HG03460 (cell line): ENCODE measurements at regions not wholly inside any gene's neighbourhood (a gene's known extent, or its start where the extent isn't known, plus 50 kb on each side); places are given as distances from the start of the nearest gene placed in this dataset.

Source experiments
- ATAC-seq: cut with Tn5 transposase; IDR thresholded peaks from one replicate; pipeline ENCODE4 v1.9.1; 2021; ENCODE audit not compliant: unreplicated experiment

DNA sequence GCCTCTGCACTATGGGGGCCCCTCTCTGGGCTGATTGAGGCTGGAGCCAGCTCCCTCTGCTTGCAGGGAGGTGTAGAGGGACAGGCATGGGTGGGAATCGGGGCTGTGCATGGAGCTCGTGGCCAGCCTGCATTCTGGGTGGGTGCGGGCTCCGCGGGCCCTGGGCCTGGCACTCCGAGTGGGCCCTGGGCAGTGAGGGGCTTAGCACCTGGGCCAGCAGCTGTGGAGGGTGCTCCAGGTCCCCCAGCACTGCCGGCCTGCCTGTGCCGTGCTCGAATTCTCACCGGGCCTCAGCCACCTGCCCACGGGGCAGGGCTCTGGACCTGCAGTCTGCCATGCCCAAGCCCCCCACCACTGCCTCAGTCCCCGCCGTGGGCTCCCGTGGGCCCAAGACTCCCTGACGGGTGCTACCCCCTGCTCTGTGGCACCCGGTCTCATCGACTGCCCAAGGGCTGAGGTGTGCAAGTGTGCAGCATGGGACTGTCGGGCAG lies 681.2 kb downstream of the PDHA2 start:
- ATAC-seq, result no peak

GRCh38 chr4:96523611-96524010 lies 683.7 kb downstream of the PDHA2 start:
- ATAC-seq, result no peak

GRCh38 chr4:96524311-96524875 lies 684.5 kb downstream of the PDHA2 start:
- ATAC-seq, result no peak

GRCh38 chr4:96525898-96526297 lies 686.0 kb downstream of the PDHA2 start:
- ATAC-seq, result no peak

- ATAC-seq, result no peak
These were observed 686.7 kb downstream of the PDHA2 start for GRCh38 chr4:96526625-96527024.

GRCh38 chr4:96531836-96532235 lies 691.9 kb downstream of the PDHA2 start:
- no peak for ATAC-seq

DNA sequence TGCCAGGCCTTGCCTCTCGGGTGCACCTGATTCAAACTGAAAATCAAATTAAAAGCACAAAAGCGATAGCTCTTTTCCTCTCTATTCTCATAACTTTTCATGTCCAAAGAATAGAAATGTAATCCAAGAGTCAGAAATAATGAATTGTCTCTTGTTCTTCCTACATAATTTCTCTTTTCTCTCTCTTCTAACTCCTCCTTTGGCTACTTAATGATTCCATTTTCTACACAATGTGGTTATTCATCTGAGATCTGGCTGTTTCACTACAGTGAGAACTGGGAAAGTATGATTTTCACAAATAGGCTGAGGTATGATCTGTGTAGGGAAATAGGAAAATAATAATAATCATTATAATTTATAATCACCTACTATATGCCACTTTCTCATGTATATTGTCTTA lies 703.5 kb downstream of the PDHA2 start:
- ATAC-seq, result no peak

GRCh38 chr4:96558466-96558865 lies 718.6 kb downstream of the PDHA2 start:
- no peak for ATAC-seq

- ATAC-seq, result no peak
These were observed 726.9 kb downstream of the PDHA2 start for GRCh38 chr4:96566755-96567154.

DNA sequence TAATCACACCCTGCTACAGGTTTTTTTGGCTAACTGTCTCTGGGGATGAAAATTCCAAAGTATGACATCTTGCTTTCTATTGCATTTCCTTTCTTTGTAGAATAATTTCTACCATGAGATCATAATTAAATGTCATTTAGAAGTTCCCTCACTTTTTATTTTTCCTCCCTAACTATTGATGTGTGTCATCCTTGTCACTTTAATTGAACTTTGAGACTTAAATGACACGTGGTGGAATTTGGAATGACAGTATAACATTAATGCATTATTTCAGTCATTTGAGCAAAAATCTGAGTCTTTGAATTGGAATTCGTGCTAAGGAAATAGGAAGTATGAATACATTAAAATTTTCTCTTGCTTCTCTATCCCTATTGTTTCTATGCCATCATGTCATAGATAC lies 745.4 kb downstream of the PDHA2 start:
- no peak for ATAC-seq

DNA sequence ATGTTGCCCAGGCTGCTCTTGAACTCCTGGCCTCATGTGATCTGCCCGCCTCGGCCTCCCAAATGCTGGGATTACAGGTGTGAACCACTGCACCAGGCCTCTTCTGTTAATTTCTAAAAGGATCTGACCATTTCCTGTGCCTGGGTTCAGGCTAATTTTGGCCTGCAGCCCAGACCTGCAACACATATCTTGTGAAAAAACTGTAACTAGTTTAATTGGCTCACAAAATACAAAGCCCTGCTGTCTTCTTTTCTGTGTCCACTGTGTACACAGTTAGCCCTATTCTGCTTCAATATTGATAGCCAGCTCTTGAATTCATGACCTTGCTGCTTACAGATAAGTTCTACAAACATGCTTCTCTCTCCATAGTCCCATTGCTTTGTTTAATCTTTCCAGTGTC lies 753.5 kb downstream of the PDHA2 start:
- ATAC-seq, result no peak

DNA sequence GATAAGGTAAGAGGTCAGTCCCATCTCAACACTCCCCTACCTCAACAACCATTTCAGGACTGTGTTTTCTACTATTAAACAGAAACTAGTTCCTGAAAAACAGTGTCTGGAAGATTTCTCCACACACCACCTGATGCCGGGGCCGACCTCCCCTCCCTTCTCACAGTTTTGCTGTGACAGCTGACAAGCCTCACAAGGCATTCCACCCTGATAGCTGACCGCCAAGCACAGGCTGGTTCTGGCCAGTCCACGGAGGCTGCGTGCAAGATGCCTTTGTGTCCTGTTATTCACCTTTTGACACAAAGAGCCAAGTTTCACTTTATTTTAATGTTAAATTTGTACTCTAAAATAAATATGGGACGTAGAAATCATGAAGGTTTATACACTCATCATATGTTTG lies 758.6 kb downstream of the PDHA2 start:
- no peak for ATAC-seq

GRCh38 chr4:96599752-96600151 lies 759.9 kb downstream of the PDHA2 start:
- ATAC-seq, result no peak

GRCh38 chr4:96602661-96603060 lies 762.8 kb downstream of the PDHA2 start:
- no peak for ATAC-seq

DNA sequence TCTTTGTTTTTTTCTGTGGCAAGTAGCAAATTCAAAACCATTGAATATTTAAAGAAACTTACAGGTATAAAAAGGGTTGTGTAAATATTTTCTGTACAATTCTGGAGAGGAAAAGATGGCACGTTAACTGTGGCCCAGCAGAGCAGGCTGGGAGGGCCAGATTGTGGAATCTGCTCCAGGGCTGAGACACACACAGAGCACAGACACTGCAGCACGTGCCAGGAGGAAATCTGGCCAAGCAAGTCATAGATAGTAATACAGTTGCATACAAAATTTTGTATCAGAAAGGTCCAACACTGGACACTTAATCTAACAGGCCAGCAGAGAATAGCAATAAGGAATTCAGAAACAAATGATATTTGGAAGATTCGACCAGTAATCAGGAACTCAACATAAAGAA lies 763.7 kb downstream of the PDHA2 start:
- ATAC-seq, result no peak

DNA sequence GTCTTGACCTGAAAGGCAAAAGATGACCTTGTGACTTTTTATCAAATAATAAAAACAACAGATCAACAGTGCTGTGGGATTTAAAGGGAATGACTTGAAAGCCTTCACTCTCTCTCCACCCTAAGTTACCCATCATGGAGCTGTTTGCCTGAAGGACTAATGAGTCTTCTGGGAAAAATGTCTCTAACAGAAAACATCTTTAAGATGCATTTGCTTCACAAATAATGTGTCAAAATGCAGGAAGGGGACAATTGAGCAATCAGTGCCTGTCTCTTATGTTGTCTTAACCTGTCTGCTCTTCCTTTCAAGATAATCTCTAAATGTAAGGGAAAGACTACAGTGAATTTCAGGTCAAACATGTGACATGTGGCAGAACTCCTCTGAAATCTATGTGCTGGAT lies 766.6 kb downstream of the PDHA2 start:
- no peak for ATAC-seq

DNA sequence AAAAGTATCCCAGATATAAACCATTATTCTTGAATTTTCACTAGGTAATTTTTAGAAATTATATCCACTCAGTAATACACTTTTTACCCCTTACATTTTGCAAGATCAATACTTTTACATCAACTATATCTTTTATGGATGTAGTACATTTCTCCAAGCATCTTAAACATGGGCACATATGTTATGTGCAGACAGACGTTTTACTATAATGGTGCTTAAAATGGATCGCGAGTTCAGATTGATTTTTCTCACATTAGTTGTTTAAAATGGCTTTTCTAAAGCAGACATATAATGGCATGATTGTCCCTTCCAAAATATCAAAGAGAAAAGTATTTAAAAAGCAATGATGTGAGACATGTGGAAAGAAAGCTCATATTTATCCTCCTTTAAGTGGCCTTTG lies 786.1 kb downstream of the PDHA2 start:
- no peak for ATAC-seq

GRCh38 chr4:96630839-96631238 lies 790.9 kb downstream of the PDHA2 start:
- ATAC-seq, result no peak

GRCh38 chr4:96637971-96638412 lies 798.1 kb downstream of the PDHA2 start:
- no peak for ATAC-seq

DNA sequence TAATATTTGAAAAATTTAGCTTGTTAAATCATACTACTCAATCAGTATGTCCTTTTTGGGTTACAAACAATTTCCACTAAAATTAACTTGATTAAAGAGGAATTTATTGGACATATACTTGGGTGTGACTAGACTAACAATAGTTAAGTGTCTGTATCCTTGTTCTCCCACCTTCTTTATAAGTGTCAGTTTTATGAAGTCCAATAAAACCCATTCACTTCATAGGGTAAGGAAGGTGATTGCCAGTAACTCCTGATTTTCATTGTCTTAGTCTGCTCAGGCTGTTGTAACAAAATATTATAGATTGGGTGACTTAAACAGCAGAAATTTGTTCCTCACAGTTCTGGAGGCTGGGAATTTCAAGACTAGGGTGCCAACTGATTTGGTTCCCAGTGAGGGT lies 800.0 kb downstream of the PDHA2 start:
- ATAC-seq, result no peak

GRCh38 chr4:96642490-96642889 lies 802.6 kb downstream of the PDHA2 start:
- ATAC-seq, result no peak

- ATAC-seq, result no peak
These were observed 806.3 kb downstream of the PDHA2 start for GRCh38 chr4:96646146-96646545.

DNA sequence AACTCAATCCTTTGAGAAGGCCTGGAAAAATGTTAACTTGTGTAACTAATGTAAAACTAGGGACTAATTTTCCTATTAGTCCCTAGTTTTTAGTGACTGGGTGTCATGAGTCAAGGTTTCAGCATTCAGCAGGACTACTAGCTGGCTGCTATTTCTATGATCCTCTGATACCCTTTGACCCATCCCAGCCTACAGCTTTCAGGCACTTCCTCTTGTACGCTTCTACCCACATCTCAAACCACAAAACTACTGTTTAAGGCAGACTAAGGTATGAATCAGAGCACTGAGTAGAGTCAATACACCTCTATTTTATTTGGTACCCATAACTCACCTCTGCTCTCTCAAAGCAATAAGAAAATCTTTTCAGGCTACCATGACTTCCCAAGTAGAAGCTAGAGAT lies 809.6 kb downstream of the PDHA2 start:
- no peak for ATAC-seq
